Neural cell (in vitro differentiated cells): ENCODE measurements at regions not wholly inside any gene's neighbourhood (a gene's known extent, or its start where the extent isn't known, plus 50 kb on each side); places are given as distances from the start of the nearest gene placed in this dataset.

Source experiments
- H2AFZ ChIP-seq: fragments of 200-600, 300-800 bp; sonication (generic), shearing (Covaris generic); 2 replicates; pipeline ENCODE4 v1.6.0; 2014; ENCODE audit warnings: low read depth, mild to moderate bottlenecking, antibody characterized with exemption, low read length, moderate library complexity
- H3F3A ChIP-seq: fragments of 200-600 bp; shearing (Covaris generic); 2 replicates; pipeline ENCODE4 v1.6.1; 2016; ENCODE audit warnings: mild to moderate bottlenecking, moderate library complexity, mixed read lengths, antibody characterized with exemption, low read length; ENCODE audit not compliant: insufficient read depth, poor library complexity, severe bottlenecking
- H3K27ac ChIP-seq: fragments of 200-600, 300-800 bp; sonication (generic), shearing (Covaris generic); 2 replicates; pipeline ENCODE4 v1.5.1; 2014; ENCODE audit warnings: mild to moderate bottlenecking, low read length, moderate library complexity
- H3K27me3 ChIP-seq: fragments of 300-800, 200-600 bp; sonication (generic), shearing (Covaris generic); 2 replicates; pipeline ENCODE4 v1.6.0; 2014; ENCODE audit warnings: mild to moderate bottlenecking, low read depth, low read length, moderate library complexity; ENCODE audit not compliant: insufficient read depth
- H3K36me3 ChIP-seq: fragments of 300-800, 200-600 bp; sonication (generic), shearing (Covaris generic); 2 replicates; pipeline ENCODE4 v1.5.1; 2014; ENCODE audit warnings: mild to moderate bottlenecking, antibody characterized with exemption, low read length, moderate library complexity; ENCODE audit not compliant: insufficient read depth
- H3K4me2 ChIP-seq: fragments of 300-800, 200-600 bp; sonication (generic), shearing (Covaris generic); 2 replicates; pipeline ENCODE4 v1.6.0; 2014; ENCODE audit warnings: mild to moderate bottlenecking, low read length
- H3K4me3 ChIP-seq: fragments of 300-800, 200-600 bp; sonication (generic), shearing (Covaris generic); 2 replicates; pipeline ENCODE4 v1.5.1; 2014; ENCODE audit warnings: mild to moderate bottlenecking, low read length, moderate library complexity
- H3K79me2 ChIP-seq: fragments of 200-600 bp; shearing (Covaris generic); replicated peaks from 2 replicates; pipeline ENCODE4 v1.6.0; 2014; ENCODE audit warnings: mild to moderate bottlenecking, low read length, moderate library complexity; ENCODE audit not compliant: insufficient read depth
- H3K9ac ChIP-seq: fragments of 300-800, 200-600 bp; sonication (generic), shearing (Covaris generic); 2 replicates; pipeline ENCODE4 v1.6.1; 2016; ENCODE audit warnings: mild to moderate bottlenecking, low read length, mixed read lengths
- H3K9me2 ChIP-seq: fragments of 200-600 bp; shearing (Covaris generic); 2 replicates; pipeline ENCODE4 v1.6.1; 2016; ENCODE audit warnings: mild to moderate bottlenecking, low read length, mixed read lengths; ENCODE audit not compliant: insufficient read depth
- H3K9me3 ChIP-seq: fragments of 200-600, 300-800 bp; sonication (generic), shearing (Covaris generic); 2 replicates; pipeline ENCODE4 v1.6.1; 2016; ENCODE audit warnings: mild to moderate bottlenecking, mixed run types, low read length, moderate library complexity, mixed read lengths
- H4K20me1 ChIP-seq: fragments of 200-600 bp; shearing (Covaris generic); 2 replicates; pipeline ENCODE4 v1.6.1; 2016; ENCODE audit warnings: mild to moderate bottlenecking, mixed run types; ENCODE audit not compliant: insufficient read depth
- CTCF ChIP-seq: fragments of 450-650 bp; IDR thresholded peaks from 2 replicates; pipeline ENCODE4 v1.5.1; 2014; ENCODE audit warnings: antibody characterized with exemption, mild to moderate bottlenecking, moderate library complexity; ENCODE audit not compliant: poor library complexity, severe bottlenecking
- EP300 ChIP-seq: fragments of 450-650 bp; conservative IDR thresholded peaks from 2 replicates; pipeline ENCODE4 v1.6.1; 2014; ENCODE audit warnings: antibody characterized with exemption, mild to moderate bottlenecking, moderate library complexity; ENCODE audit not compliant: poor library complexity, severe bottlenecking
- EZH2 ChIP-seq: fragments of 200-600, 300-800 bp; shearing (Covaris generic), sonication (generic); IDR thresholded peaks from 2 replicates; pipeline ENCODE4 v1.6.1; 2014; ENCODE audit warnings: antibody characterized with exemption, low read length, borderline replicate concordance, mild to moderate bottlenecking; ENCODE audit not compliant: insufficient read depth, poor library complexity, severe bottlenecking
- MXI1 ChIP-seq: fragments of 450-650 bp; conservative IDR thresholded peaks from 2 replicates; pipeline ENCODE4 v1.6.1; 2014; ENCODE audit warnings: antibody characterized with exemption, mild to moderate bottlenecking; ENCODE audit not compliant: poor library complexity, severe bottlenecking
- POLR2AphosphoS5 ChIP-seq: IDR thresholded peaks from 2 replicates; pipeline ENCODE4 v1.6.1; 2012
- RAD21 ChIP-seq: fragments of 450-650 bp; conservative IDR thresholded peaks from 2 replicates; pipeline ENCODE4 v1.6.1; 2014; ENCODE audit warnings: antibody characterized with exemption, mild to moderate bottlenecking, moderate library complexity
- SMC3 ChIP-seq: fragments of 450-650 bp; conservative IDR thresholded peaks from 2 replicates; pipeline ENCODE4 v1.6.1; 2014; ENCODE audit warnings: antibody characterized with exemption, mild to moderate bottlenecking, moderate library complexity; ENCODE audit not compliant: poor library complexity
- TAF1 ChIP-seq: IDR thresholded peaks from 2 replicates; pipeline ENCODE4 v1.6.1; 2012; ENCODE audit warnings: low read depth
- TF ChIP-seq, protein P1 (sequence below): IDR thresholded peaks from 2 replicates; pipeline ENCODE4 v1.6.1; 2012; ENCODE audit warnings: borderline replicate concordance

GRCh38 chr5:109987355-109987754 is 297.6 kb downstream of the MAN2A1 start:
- Histone ChIP-seq H3K27ac (no peak overlapping the region), H3K79me2 (no peaks in the 10 kb centered on the region), H3K36me3 (no peaks in the 10 kb centered on the region), H3K4me3 (no peak overlapping the region), H3F3A (no peaks in the 10 kb centered on the region), H3K9me2 (no peaks in the 10 kb centered on the region), H3K4me2 (no peak overlapping the region), H3K9me3 (no peaks in the 10 kb centered on the region), H3K27me3 (no peaks in the 10 kb centered on the region), H4K20me1 (no peaks in the 10 kb centered on the region), H3K9ac (no peak overlapping the region), H2AFZ (no peak overlapping the region)
- TF ChIP-seq EP300 = no peak
- no peak for TF ChIP-seq CTCF
- no peak for TF ChIP-seq POLR2AphosphoS5
- TF ChIP-seq MXI1 = no peak
- no peak for TF ChIP-seq RAD21
- TF ChIP-seq, protein P1, sequence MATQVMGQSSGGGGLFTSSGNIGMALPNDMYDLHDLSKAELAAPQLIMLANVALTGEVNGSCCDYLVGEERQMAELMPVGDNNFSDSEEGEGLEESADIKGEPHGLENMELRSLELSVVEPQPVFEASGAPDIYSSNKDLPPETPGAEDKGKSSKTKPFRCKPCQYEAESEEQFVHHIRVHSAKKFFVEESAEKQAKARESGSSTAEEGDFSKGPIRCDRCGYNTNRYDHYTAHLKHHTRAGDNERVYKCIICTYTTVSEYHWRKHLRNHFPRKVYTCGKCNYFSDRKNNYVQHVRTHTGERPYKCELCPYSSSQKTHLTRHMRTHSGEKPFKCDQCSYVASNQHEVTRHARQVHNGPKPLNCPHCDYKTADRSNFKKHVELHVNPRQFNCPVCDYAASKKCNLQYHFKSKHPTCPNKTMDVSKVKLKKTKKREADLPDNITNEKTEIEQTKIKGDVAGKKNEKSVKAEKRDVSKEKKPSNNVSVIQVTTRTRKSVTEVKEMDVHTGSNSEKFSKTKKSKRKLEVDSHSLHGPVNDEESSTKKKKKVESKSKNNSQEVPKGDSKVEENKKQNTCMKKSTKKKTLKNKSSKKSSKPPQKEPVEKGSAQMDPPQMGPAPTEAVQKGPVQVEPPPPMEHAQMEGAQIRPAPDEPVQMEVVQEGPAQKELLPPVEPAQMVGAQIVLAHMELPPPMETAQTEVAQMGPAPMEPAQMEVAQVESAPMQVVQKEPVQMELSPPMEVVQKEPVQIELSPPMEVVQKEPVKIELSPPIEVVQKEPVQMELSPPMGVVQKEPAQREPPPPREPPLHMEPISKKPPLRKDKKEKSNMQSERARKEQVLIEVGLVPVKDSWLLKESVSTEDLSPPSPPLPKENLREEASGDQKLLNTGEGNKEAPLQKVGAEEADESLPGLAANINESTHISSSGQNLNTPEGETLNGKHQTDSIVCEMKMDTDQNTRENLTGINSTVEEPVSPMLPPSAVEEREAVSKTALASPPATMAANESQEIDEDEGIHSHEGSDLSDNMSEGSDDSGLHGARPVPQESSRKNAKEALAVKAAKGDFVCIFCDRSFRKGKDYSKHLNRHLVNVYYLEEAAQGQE = no peak
- no peak for TF ChIP-seq TAF1
- no peak for TF ChIP-seq EZH2
- TF ChIP-seq SMC3 = no peak

DNA sequence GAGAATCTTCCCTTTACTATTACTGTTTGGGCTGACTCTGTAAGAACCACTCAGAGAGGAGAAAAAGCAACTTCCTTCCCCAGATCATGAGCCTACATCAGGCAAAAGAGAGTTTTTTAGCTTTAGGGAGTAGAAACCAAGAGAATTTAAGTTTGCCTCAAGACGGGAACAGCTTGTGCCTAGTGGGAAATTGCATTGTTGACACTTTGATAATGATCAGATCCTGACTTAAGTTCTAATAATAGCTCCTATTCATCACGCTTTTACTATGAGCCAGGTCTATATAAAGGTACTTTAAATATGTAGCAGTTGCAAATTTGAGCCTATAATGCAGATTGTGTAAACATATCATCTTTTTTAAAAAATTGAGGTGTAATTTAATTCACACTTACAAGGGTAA is 298.2 kb downstream of the MAN2A1 start:
- Histone ChIP-seq H4K20me1 (no peaks in the 10 kb centered on the region), H3K27me3 (no peaks in the 10 kb centered on the region), H2AFZ (no peak overlapping the region), H3K79me2 (no peaks in the 10 kb centered on the region), H3F3A (no peaks in the 10 kb centered on the region), H3K4me2 (no peak overlapping the region), H3K9ac (no peak overlapping the region), H3K36me3 (no peaks in the 10 kb centered on the region), H3K27ac (no peak overlapping the region), H3K9me3 (no peaks in the 10 kb centered on the region), H3K4me3 (no peak overlapping the region), H3K9me2 (no peaks in the 10 kb centered on the region)
- no peak for TF ChIP-seq POLR2AphosphoS5
- TF ChIP-seq MXI1 = no peak
- TF ChIP-seq, protein P1 = no peak
- TF ChIP-seq SMC3 = no peak
- no peak for TF ChIP-seq EP300
- TF ChIP-seq CTCF = no peak
- TF ChIP-seq EZH2 = no peak
- no peak for TF ChIP-seq RAD21
- no peak for TF ChIP-seq TAF1
